ENCODE measurements at regions not wholly inside any gene's neighbourhood (a gene's known extent, or its start where the extent isn't known, plus 50 kb on each side); places are given as distances from the start of the nearest gene placed in this dataset.

- DNase-seq (ENCODE audit: low spot score) (no peak), ATAC-seq (ENCODE audit: low FRiP score) (no peak)
- TF ChIP-seq, protein P1, sequence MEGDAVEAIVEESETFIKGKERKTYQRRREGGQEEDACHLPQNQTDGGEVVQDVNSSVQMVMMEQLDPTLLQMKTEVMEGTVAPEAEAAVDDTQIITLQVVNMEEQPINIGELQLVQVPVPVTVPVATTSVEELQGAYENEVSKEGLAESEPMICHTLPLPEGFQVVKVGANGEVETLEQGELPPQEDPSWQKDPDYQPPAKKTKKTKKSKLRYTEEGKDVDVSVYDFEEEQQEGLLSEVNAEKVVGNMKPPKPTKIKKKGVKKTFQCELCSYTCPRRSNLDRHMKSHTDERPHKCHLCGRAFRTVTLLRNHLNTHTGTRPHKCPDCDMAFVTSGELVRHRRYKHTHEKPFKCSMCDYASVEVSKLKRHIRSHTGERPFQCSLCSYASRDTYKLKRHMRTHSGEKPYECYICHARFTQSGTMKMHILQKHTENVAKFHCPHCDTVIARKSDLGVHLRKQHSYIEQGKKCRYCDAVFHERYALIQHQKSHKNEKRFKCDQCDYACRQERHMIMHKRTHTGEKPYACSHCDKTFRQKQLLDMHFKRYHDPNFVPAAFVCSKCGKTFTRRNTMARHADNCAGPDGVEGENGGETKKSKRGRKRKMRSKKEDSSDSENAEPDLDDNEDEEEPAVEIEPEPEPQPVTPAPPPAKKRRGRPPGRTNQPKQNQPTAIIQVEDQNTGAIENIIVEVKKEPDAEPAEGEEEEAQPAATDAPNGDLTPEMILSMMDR (IDR thresholded peaks at IDR 0.05), result no peak
These were observed 169.8 kb upstream of the ERBB4 start for GRCh38 chr2:212708355-212708754.

DNA sequence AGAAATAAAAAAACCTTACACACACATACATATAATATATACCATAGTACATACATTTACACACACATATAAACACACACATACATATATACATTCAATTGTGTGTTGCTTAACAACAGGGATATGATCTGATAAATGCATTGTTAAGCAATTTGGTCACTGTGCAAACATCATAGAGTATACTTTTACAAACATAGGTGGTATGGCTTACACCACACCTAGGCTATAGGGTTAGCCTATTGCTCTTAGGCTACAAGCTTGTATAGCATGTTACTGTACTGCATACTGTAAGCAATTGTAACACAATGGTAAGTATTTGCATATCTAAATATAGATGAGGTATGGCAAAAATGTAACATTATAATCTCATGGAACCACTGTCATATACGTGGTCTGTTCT is 156.8 kb upstream of the ERBB4 start:
- no peak for DNase-seq (ENCODE audit: low spot score)
- TF ChIP-seq, protein P1 (IDR thresholded peaks at IDR 0.05), result no peak

DNA sequence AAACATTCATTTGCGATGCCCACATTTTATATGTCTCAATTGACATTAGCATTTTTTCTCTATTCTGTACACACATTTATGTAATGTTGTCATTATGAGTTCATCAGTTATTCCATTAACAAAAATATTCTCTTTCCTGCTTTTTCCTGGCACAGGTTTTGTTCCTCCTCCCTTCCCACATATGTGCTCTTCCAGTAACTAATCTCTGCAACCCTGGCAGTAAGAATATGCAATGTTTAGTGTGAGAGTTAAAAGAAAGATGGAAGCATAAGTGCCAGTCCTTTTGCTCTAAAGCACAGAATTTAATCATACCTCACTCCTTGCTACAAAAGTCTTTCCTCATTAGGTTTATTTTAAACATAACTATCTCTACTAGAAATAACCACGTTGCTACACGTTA is 155.8 kb upstream of the ERBB4 start:
- TF ChIP-seq, protein P1 (IDR thresholded peaks at IDR 0.05), result no peak
- no peak for ATAC-seq (ENCODE audit: low FRiP score)
- no peak for DNase-seq (ENCODE audit: low spot score)

More for the DNA sequence above, 156.8 kb upstream of the ERBB4 start:
- no peak for ATAC-seq (ENCODE audit: low FRiP score)

DNA sequence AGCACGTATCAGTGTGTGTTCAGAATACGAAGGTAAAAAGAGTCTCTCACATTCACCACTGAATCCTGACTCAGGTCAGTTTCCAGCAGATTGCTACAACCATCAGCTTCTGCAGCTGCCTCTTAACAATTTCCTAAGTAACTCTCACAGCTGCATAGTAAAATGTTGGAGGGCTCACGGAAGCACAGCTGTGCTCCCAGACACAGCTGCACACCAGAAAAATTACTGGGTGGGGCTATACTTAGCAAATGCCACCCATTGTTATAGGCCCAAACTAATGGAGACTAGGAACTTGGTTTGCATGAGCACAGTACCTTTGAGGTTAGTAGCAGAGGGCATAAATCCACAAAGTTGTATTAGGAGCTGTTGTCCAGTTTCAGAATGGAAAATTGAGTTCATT is 153.9 kb upstream of the ERBB4 start:
- TF ChIP-seq, protein P1 (IDR thresholded peaks at IDR 0.05), result no peak
- DNase-seq (ENCODE audit: low spot score) (no peak), ATAC-seq (ENCODE audit: low FRiP score) (no peak)

DNA sequence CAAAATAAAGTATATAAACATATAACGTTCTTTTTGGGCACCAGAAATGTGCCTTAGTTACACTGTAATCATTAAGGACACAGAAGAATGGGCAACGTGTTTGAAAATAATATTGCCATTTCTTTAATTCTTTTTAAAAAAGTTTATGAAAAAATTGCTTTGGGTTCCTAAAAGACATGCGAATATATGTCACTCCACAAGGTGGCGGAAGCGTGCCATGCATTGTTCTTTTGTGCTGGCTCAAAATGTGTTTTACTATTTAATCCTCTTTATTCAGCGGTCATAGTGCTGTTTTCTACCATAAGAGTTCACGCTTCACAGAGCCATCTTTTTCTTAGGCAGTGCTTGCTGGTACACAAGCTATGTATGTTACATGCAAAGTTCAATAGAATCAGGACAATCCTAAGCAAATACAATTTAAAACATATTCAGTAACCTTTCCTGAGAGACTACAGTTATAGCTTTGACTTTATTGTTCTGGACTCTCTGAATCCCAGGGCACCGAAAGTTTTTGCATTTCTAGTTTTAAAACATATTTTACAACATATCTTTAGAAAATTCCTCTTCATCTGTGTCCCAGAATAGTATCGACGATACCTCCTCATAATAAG is 147.8 kb upstream of the ERBB4 start:
- ATAC-seq (ENCODE audit: low FRiP score), result no peak
- peak; percentile 41 for DNase-seq (ENCODE audit: low spot score)
- TF ChIP-seq, protein P1 (IDR thresholded peaks at IDR 0.05), result peak in 1 of 3 donors; percentile 27

DNA sequence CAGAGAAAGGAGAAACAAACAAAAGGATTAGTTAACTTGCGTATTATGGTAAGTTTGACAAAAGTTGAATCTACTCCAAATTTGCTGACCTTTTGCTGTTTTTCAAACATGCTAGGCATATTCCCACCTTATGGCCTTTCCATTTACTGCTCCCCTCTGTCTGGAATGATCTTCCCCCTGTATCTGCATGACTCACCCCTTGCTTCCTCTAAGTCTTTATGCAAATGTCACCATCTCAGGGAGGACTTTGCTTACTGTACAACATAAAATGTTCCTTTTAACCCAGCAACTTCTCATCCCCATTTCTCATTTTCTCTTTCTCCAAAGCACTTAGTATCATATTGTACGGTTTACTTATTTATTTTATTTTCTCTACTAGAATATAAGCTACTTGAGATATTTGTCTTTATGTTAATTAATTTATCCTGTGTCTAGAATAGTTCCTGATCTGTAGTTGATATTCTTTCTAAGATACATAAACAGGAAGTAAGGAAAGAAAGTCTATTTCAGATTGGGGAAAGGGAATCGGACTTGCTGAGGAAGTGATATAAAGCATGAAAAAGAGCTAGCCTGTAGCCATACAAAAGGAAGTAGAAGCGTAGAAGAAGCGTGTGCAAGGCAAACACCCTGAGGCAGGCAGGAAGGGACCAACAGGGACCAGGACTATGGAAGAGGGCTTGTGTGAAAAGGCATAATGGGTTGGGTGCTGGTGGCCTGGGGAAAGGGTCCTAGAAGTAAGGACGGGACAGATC is 144.9 kb upstream of the ERBB4 start:
- TF ChIP-seq, protein P1 (IDR thresholded peaks at IDR 0.05), result no peak
- ATAC-seq (ENCODE audit: low FRiP score), result no peak

DNA sequence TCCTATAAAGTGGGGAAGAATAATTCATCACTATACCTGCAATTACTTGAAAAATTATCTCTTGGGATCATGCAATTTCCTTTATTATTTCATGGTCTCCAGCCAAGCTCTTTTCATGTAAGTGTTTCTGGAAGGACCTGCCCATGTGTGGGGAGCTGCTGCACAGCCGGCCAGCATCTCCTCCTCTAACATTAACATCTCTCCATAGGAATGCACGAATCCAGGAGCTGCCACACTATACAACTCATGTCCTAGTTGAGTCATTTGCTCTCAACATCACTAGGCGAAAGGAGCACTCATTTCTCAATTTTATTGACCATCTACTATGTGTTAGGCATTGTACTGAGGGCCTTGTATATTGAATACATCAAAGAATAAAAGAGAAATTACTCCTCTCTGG is 144.3 kb upstream of the ERBB4 start:
- ATAC-seq (ENCODE audit: low FRiP score), result no peak

More for the DNA sequence above, 144.9 kb upstream of the ERBB4 start:
- DNase-seq (ENCODE audit: low spot score), result no peak

More for the DNA sequence above, 144.3 kb upstream of the ERBB4 start:
- no peak for DNase-seq (ENCODE audit: low spot score)
- TF ChIP-seq, protein P1 (IDR thresholded peaks at IDR 0.05), result no peak

Measured in omental fat pad (tissue), 3 donors.